Activated CD8-positive, alpha-beta T cell treated with anti-CD3 and anti-CD28 coated beads for 36 hours (primary cell): ENCODE measurements at regions not wholly inside any gene's neighbourhood (a gene's known extent, or its start where the extent isn't known, plus 50 kb on each side); places are given as distances from the start of the nearest gene placed in this dataset.

Source experiments
- ATAC-seq: fragments of 200-7000 bp; cut with Tn5 transposase; one replicate; pipeline ENCODE4 v1.10.0; 2021; ENCODE audit warnings: mild to moderate bottlenecking, moderate library complexity
- CTCF ChIA-PET: fragments of 350-600 bp; sonication (Branson Sonifier 250); formaldehyde crosslinking; loops from one replicate; lab custom pipeline; 2021; ENCODE audit warnings: antibody characterized with exemption; lab: Charles Lee
- POLR2A ChIA-PET: fragments of 350-600 bp; sonication (Branson Sonifier 250); formaldehyde crosslinking; loops from one replicate; lab custom pipeline; 2021; ENCODE audit warnings: antibody characterized with exemption; lab: Charles Lee
- DNase-seq: peaks from one replicate; pipeline ENCODE4 v3.0.0-alpha.2; 2020
- H3K27ac Mint-ChIP-seq: one replicate; pipeline ENCODE4 v1.8.0; 2021; ENCODE audit warnings: mild to moderate bottlenecking, mixed read lengths
- H3K27me3 Mint-ChIP-seq: one replicate; pipeline ENCODE4 v1.8.0; 2021; ENCODE audit warnings: mixed read lengths
- H3K36me3 Mint-ChIP-seq: one replicate; pipeline ENCODE4 v1.8.0; 2021; ENCODE audit warnings: low read depth, mixed read lengths
- H3K4me1 Mint-ChIP-seq: one replicate; pipeline ENCODE4 v1.8.0; 2021; ENCODE audit warnings: low read depth, mixed read lengths
- H3K4me3 Mint-ChIP-seq: one replicate; pipeline ENCODE4 v1.8.0; 2021; ENCODE audit warnings: mild to moderate bottlenecking, moderate library complexity, mixed read lengths
- H3K9me3 Mint-ChIP-seq: one replicate; pipeline ENCODE4 v1.8.0; 2021; ENCODE audit warnings: mixed read lengths
- intact Hi-C: fragments of 100-400 bp; cut with micrococcal nuclease; formaldehyde crosslinking; loops from one replicate; pipeline ENCODE4 v1.10.0; 2022
- TF ChIP-seq, protein P1 (sequence below): fragments of 200-600 bp; IDR thresholded peaks from one replicate; pipeline ENCODE4 v1.8.0; 2022; ENCODE audit warnings: antibody characterized with exemption, mild to moderate bottlenecking

DNA sequence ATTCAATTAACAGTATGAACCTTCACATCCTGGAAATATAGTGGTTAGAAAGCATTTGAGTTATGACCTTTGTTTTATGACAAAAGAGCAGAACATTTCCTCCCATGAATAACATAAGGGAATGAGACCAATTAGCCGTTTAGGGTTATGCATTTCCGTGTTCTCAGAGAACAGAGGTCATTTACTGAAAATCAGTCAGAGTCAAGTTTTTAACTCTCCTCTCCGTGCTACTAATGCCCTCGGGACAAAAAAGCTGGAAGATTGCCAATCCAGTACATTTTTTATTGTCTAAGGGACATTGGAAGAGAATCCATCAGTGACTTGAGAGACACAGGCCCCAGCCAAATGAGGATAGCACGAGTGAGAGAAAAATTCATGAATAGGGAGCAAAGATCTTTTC lies 632.7 kb downstream of the RFPL4B start:
- no peak overlapping the region for H3K27ac Mint-ChIP-seq
- no peaks in the 10 kb centered on the region for H3K36me3 Mint-ChIP-seq
- no peaks in the 10 kb centered on the region for H3K4me1 Mint-ChIP-seq
- intact Hi-C loops = no loop called here
- ChIA-PET CTCF (interaction anchor here (1.8 kb wide), 1 partner anchor 9 kb away, joined by 3 read pairs; no protein-coding TSS in a partner anchor), POLR2A (no interaction called here)
- ATAC-seq (no peak), DNase-seq (no peak)
- TF ChIP-seq, protein P1, sequence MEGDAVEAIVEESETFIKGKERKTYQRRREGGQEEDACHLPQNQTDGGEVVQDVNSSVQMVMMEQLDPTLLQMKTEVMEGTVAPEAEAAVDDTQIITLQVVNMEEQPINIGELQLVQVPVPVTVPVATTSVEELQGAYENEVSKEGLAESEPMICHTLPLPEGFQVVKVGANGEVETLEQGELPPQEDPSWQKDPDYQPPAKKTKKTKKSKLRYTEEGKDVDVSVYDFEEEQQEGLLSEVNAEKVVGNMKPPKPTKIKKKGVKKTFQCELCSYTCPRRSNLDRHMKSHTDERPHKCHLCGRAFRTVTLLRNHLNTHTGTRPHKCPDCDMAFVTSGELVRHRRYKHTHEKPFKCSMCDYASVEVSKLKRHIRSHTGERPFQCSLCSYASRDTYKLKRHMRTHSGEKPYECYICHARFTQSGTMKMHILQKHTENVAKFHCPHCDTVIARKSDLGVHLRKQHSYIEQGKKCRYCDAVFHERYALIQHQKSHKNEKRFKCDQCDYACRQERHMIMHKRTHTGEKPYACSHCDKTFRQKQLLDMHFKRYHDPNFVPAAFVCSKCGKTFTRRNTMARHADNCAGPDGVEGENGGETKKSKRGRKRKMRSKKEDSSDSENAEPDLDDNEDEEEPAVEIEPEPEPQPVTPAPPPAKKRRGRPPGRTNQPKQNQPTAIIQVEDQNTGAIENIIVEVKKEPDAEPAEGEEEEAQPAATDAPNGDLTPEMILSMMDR = no peak
- peaks cover 7% of the 10 kb centered on the region for H3K9me3 Mint-ChIP-seq
- no peaks in the 10 kb centered on the region for H3K27me3 Mint-ChIP-seq
- no peak overlapping the region for H3K4me3 Mint-ChIP-seq

DNA sequence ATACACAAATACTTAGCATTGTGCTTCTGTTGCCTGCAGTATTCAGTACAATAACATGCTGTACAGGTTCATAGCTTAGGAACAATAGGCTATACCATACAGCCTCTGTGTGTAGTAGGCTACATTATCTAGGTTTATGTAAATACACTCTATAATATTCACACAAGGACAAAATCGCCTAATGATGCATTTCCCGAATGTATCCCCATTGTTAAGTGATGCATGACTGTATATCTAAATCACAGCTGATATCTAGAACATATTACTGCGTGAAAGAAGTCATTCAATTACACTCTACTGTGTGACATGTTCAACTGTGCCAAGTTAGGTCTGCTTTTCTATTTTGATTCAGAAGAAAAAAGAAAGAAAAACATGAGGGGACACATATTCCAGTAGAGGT lies 633.5 kb downstream of the RFPL4B start:
- intact Hi-C loops = no loop called here
- ChIA-PET POLR2A (no interaction called here), CTCF (interaction anchor here (1.8 kb wide), 1 partner anchor 8 kb away, joined by 3 read pairs; no protein-coding TSS in a partner anchor)
- DNase-seq (no peak), ATAC-seq (no peak)
- TF ChIP-seq, protein P1 = no peak
- H3K4me3 Mint-ChIP-seq = no peak overlapping the region
- H3K9me3 Mint-ChIP-seq = peaks cover 4% of the 10 kb centered on the region
- H3K36me3 Mint-ChIP-seq = no peaks in the 10 kb centered on the region
- no peaks in the 10 kb centered on the region for H3K4me1 Mint-ChIP-seq
- no peak overlapping the region for H3K27ac Mint-ChIP-seq
- no peaks in the 10 kb centered on the region for H3K27me3 Mint-ChIP-seq

DNA sequence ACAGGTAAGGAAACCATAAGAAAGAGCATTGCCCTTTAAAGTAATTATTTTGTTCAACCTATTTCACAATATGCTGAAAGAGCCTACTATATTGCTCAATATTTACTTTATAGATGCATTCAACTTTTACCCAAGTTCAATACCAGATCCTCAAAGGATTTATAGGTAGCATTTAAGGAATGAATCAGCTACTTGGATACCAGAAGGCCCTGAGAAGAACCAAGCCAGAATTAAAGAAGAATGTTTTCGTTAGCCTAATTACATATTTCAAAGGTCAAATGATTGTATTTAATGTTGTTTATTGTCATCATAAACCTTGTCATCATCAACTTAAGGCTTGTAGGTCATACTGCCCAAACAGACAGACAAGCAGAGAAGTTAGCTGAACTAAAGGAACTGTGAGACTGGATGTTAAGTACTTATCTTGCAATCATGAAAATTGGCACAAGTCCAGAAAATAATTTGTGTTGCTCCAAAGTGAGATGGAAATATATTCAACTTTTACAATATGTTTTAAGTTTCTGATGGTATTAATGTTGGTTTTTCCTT lies 636.7 kb downstream of the RFPL4B start:
- DNase-seq (no peak), ATAC-seq (no peak)
- intact Hi-C loops = no loop called here
- H3K27ac Mint-ChIP-seq = no peak overlapping the region
- TF ChIP-seq, protein P1 = no peak
- H3K9me3 Mint-ChIP-seq = no peaks in the 10 kb centered on the region
- CTCF ChIA-PET = no interaction called here
- H3K4me1 Mint-ChIP-seq = no peaks in the 10 kb centered on the region
- H3K4me3 Mint-ChIP-seq = no peak overlapping the region
- H3K27me3 Mint-ChIP-seq = no peaks in the 10 kb centered on the region
- no peaks in the 10 kb centered on the region for H3K36me3 Mint-ChIP-seq
- POLR2A ChIA-PET = no interaction called here

DNA sequence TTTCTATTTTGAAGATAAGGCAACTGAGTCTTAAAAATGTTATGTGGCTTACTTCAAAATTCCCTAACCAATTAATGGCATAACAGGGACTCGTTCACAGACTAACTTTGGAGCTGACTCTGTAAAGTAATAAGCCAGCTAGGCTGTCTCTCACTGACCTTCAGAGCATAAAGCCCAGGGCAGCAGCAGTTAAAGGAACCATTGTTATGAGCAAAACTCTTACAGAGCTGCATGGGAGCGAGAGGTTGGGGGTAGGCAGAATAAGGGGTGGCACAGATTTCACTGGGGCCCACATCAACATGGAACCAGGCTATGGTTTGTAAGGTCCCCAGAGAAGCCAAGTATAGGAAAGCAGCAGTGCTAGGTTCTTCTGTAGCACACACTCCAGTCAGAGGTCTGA lies 637.8 kb downstream of the RFPL4B start:
- TF ChIP-seq, protein P1 = no peak
- DNase-seq = no peak
- ChIA-PET CTCF (no interaction called here), POLR2A (no interaction called here)
- peaks cover 5% of the 10 kb centered on the region for H3K9me3 Mint-ChIP-seq
- H3K27ac Mint-ChIP-seq = no peak overlapping the region
- no peak overlapping the region for H3K4me3 Mint-ChIP-seq
- H3K27me3 Mint-ChIP-seq = no peaks in the 10 kb centered on the region
- ATAC-seq = no peak
- H3K36me3 Mint-ChIP-seq = no peaks in the 10 kb centered on the region
- no peaks in the 10 kb centered on the region for H3K4me1 Mint-ChIP-seq
- intact Hi-C loops = no loop called here

DNA sequence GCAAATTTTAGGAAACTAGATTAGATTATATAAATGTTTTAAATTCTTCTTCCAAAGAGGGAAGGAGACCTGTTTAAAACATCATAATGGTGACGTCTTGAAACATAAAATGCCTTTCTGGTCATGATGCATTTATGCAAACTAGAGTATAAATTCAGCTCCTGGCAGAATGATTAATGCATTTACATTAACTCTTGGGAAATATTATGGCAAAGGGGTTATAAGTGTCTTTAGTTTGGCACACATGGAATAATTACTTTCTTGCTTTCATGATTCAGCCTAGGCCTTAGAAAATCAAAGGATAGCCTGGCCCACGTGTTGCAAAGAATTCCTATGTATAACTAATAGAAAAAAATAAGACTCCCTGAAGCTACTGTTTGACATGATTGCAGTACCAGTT lies 639.2 kb downstream of the RFPL4B start:
- no peak for DNase-seq

More for the DNA sequence above, 639.2 kb downstream of the RFPL4B start:
- CTCF ChIA-PET = no interaction called here
- Mint-ChIP-seq H3K27ac (no peak overlapping the region), H3K4me3 (no peak overlapping the region), H3K4me1 (no peaks in the 10 kb centered on the region), H3K9me3 (peaks cover 5% of the 10 kb centered on the region), H3K36me3 (no peaks in the 10 kb centered on the region), H3K27me3 (no peaks in the 10 kb centered on the region)
- POLR2A ChIA-PET = no interaction called here
- TF ChIP-seq, protein P1 = no peak
- no peak for ATAC-seq
- intact Hi-C loops = no loop called here
